Fibroblast of skin of right biceps (primary cell): ENCODE measurements at regions not wholly inside any gene's neighbourhood (a gene's known extent, or its start where the extent isn't known, plus 50 kb on each side); places are given as distances from the start of the nearest gene placed in this dataset.

Source experiments
- DNase-seq: peaks from one replicate; pipeline ENCODE4 v3.0.0-alpha.2; 2013

DNA sequence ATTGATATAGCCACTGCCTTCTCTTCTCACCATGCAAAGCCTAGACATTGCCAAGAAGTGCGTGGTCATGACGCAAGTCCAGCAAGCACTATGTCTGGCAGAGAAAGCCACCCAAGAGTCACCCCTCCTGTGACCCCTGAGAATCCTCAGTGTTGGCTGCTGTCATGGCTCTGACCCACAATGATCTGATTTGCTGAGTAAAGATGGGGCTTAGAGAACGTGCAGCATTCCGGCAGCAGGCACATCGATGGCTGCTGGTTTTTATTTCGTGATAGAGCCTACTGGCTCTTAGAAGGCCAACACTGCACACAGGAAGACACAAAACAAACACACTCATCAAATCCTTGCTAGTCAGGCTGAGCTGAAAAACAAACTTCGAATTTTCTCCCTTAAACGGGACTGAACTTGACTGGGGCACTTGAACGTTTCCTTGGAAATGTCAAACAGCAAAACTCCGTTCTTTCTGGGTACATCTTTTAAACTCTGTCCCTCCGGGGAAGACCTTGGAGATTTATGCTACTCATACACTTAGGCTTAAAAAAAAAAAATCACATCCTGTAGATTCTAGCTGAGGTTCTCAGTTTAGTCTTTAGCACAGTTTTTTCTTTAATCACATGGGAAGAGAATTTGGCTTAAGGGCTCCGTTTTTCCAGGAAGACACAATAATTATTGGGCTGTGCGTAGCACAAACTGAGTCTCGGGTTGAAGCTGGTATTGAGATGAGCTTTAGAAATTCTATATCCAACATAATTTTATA is 88.2 kb upstream of the BASP1 start:
- DNase-seq, result no peak

DNA sequence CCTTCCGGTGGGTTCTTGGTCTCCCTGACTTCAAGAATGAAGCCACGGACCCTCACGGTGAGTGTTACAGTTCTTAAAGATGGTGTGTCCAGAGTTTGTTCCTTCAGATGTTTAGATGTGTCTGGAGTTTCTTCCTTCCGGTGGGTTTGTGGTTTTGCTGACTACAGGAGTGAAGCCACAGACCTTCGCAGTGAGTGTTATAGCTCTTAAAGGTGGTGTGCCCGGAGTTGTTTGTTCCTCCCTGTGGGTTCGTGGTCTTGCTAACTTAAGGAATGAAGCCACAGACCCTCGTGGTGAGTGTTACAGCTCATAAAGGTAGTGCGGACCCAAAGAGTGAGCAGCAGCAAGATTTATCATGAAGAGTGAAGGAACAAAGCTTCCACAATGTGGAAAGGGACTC is 87.1 kb upstream of the BASP1 start:
- peak; percentile 69 for DNase-seq

DNA sequence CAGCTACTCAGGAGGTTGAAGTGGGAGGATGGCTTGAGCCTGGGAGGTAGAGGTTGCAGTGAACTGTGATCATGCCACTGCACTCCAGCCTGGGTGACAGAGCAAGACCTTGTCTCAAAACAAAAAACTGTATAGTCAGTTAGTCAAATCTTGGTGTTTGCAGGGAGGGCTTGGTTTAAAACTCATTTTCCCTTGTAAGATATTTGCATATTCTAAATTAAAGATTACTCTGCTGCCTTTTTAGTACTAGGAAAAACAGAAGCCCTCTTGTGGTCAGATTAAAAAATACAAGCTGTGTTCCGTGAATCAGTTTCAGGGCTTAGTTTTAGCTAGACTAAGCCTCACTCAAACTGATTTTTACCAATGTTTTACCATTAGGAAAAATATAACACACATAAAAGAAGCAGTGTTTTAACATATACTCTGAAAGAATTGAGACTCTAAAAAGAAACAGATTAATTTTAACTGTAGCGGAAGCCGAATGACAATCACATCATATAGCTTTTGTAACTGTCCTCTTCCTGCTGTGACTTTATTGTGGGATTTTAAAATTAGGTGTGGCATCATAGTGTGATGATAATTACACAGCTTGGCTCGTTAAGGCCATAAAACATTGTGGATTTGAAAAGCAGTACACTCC is 84.9 kb upstream of the BASP1 start:
- DNase-seq, result peak; percentile 46

DNA sequence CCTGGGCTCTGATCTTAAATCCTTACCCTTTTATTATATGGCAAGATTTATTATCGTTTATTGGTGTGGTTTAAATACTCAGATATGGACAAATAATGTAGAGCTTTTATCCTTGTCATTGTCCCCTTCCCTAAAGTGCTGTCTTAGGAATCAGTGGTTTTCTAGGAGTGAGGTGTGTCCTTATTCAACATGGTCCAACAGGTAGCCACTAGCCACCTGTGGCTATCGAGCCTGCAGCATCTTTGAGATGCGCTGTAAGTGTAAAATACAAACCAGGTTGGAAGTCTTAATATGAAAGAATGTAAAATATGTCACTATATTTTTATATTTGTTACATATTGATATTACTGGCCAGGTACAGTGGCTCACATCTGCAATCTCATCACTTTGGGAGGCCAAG is 82.4 kb upstream of the BASP1 start:
- DNase-seq, result no peak

- DNase-seq, result no peak
Measured at GRCh38 chr5:17143335-17143734, 74.1 kb upstream of the BASP1 start.

DNA sequence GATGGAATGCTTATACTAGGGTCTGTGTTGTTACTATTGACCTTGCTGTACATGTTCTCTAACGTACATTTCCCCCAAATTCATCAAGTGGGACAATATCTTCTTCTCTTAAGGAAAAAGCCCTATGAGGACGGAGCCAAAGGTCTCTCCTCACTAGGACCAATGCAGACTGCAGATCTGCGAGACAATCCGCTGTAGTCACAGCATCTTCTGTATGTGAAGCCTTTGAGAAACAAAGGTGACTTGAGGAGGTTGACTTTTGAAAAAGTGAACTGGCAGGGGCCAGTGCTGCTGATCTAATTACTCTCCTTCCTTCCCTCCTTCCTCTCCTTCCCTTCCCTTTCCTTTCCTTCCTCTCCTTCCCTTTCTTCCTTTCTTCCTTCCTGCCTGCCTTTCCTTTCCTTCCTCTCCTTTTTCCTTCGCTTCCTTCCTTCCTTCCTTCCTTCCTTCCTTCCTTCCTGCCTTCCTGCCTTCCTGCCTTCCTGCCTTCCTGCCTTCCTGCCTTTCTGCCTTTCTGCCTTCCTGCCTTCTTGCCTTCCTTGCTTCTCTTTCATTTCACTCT is 71.1 kb upstream of the BASP1 start:
- no peak for DNase-seq

GRCh38 chr5:17147170-17147569 is 70.3 kb upstream of the BASP1 start:
- DNase-seq, result no peak

DNA sequence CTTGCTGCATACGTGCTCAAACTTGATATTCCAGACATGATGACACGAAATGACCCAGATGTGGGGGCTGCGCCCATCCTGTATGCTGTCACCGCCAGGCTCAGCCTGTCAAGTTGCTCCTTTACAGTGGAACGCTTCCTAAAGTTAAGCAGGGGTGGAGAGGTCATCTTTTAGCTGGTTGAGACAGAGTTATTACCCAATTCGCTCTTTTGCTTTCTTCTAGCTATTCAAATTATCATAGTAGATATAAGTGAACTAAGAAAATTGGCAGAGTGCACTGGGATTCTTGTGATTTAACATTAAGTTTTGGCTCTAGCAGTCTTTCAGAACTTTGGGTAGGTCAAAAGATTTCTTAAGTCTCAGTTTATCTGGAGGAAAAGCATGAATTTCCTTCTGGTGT is 69.8 kb upstream of the BASP1 start:
- DNase-seq, result no peak

DNA sequence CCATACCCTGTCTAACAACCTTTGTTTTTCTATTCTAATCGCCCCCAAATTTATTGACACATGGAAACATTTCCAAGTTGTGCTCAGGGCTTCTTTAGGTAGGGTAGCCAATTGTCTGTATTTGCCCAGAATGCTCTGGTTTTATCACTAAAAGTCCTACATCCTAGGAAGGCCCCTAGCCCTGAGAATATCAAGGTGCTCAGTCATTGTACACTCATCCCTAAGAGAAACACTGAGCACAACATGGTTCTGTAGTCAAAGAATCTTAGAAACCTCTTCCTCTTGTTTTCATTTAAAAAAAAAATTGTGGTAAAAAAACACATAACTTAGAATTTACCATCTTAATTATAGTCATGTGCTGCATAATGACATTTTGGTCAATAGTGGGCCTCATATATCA is 69.0 kb upstream of the BASP1 start:
- DNase-seq, result no peak

DNA sequence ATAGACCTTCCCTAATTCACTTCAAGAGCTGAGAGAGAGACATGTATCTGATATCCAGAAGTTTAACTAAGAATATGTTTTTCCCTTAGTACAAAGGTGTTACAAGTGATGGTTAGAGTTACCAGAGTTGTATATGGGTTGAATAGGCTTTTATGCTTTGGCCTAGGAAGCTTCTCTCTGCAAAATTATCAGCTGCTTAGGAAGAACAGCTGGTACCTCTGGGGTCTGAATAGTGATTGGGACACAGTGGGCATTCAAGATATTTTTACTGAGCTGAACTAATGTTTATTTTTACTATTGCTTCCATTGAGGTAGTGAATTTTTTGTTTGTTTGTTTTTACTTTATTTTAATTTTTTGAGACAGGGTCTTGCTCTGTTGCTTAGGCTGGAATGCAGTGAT is 67.6 kb upstream of the BASP1 start:
- DNase-seq, result no peak

DNA sequence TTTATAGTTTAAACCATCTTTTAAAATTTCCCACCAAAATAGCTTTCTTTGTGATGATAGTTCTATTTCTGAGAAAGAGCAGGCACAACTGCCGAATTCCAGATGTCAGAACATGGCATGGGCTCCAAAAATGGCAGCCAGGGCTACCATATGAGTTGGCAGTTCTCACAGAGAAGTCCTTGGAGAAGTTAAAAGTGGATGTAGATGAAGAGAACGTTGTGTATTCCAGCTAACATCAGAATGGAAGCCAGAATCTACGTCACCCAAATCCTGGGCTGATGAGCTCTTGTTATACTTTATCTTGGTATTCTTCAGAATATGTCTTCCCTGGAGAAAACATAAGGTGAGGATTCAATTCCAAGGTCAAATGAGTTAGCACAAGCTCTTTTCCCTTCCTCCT is 66.9 kb upstream of the BASP1 start:
- no peak for DNase-seq

- peak; percentile 36 for DNase-seq
Measured at GRCh38 chr5:17151686-17152085, 65.7 kb upstream of the BASP1 start.

GRCh38 chr5:17154211-17154996 is 63.0 kb upstream of the BASP1 start:
- peak; percentile 91 for DNase-seq

DNA sequence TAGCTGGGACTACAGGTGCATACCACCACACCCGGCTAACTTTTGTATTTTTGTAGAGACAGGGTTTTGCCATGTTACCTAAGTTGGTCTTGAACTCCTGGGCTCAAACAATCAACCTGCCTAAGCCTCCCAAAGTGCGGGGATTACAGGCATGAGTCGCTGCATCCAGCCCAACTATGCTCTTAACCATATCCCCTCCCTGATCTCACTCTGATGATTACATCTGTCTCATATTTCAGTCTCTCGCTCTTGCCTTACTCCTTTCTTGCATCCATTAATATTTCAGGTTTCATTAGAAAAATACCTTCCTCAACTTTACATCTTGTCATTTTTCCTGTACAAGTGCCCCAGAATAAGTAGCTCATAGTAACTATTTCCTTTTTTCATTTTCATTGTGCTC is 61.0 kb upstream of the BASP1 start:
- DNase-seq, result peak; percentile 75

GRCh38 chr5:17157294-17157693 is 60.1 kb upstream of the BASP1 start:
- peak; percentile 87 for DNase-seq

- DNase-seq, result peak; percentile 99
Measured at GRCh38 chr5:17157916-17158529, 59.4 kb upstream of the BASP1 start.

GRCh38 chr5:17160756-17161040 is 56.7 kb upstream of the BASP1 start:
- no peak for DNase-seq

DNA sequence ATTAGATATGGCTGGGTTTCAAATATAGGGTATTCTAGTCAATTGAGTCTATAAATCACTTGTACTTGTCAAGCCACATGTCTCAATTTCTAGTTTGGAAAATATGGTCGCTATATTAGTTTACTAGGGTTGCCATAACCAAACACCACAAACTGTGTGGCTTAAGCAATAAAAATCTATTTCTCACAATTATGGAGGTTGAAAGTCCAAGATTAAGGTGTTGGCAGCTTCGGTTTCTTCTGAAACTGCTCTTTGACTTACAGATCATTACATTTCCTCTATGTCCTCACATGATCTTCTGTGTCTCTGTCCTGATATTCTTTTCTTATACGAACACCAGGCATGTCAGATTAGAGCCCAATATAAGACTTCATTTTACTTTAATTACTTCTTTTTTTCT is 55.8 kb upstream of the BASP1 start:
- no peak for DNase-seq

DNA sequence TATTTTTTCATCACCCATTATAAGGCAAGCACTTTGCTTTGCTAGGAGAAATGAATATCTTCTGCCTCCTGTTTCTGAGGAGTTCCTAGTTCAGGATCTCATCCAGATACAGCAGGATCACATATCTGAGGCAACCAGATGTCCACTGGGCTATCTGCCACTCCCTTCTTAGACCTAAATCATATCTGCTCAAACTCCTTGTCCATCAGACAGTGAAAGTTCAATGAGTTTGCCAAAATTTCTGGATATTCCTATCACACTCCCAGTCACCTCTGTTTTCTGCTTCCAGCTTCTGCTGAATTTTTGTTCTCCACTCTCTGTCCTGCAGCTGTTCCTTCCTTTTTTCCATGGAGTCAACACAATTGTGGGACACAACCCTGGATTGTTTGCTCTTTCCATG is 54.2 kb upstream of the BASP1 start:
- no peak for DNase-seq

- DNase-seq, result no peak
Measured at GRCh38 chr5:17167171-17167891, 50.1 kb upstream of the BASP1 start.
